GM23338 (cell line): ENCODE measurements at regions not wholly inside any gene's neighbourhood (a gene's known extent, or its start where the extent isn't known, plus 50 kb on each side); places are given as distances from the start of the nearest gene placed in this dataset.

ENCODE experiments used
- ATAC-seq: fragments of 200-7000 bp; cut with Tn5 transposase; 3 replicates; pipeline ENCODE4 v1.9.1; 2020
- DNase-seq: peaks from one replicate; pipeline ENCODE4 v3.0.0-alpha.2; 2015; ENCODE audit warnings: low spot score
- H2AFZ ChIP-seq: fragments of 200-600 bp; sonication (generic); 2 replicates; pipeline ENCODE4 v1.8.0; 2016; ENCODE audit warnings: antibody characterized with exemption, mild to moderate bottlenecking, moderate library complexity
- H3F3A ChIP-seq: fragments of 200-600 bp; sonication (generic); replicated peaks from 2 replicates; pipeline ENCODE4 v1.8.0; 2017; ENCODE audit warnings: antibody characterized with exemption, mixed run types, low read depth
- H3K27ac ChIP-seq: fragments of 200-600 bp; sonication (generic); 2 replicates; pipeline ENCODE4 v1.6.1; 2016; ENCODE audit warnings: low read depth
- H3K27me3 ChIP-seq: fragments of 200-600 bp; sonication (generic); 2 replicates; pipeline ENCODE4 v1.8.0; 2016; ENCODE audit warnings: mild to moderate bottlenecking, mixed run types, moderate library complexity; ENCODE audit not compliant: insufficient read depth
- H3K36me3 ChIP-seq: fragments of 200-600 bp; sonication (generic); 2 replicates; pipeline ENCODE4 v1.8.0; 2016; ENCODE audit warnings: mild to moderate bottlenecking; ENCODE audit not compliant: insufficient read depth
- H3K4me1 ChIP-seq: fragments of 200-600 bp; sonication (generic); 2 replicates; pipeline ENCODE4 v1.8.0; 2016; ENCODE audit warnings: mild to moderate bottlenecking, moderate library complexity; ENCODE audit not compliant: insufficient read depth
- H3K4me2 ChIP-seq: fragments of 200-600 bp; sonication (generic); 2 replicates; pipeline ENCODE4 v1.7.1; 2017; ENCODE audit warnings: mixed run types
- H3K4me3 ChIP-seq: fragments of 200-600 bp; sonication (generic); 2 replicates; pipeline ENCODE4 v1.6.1; 2016; ENCODE audit warnings: mixed run types
- H3K79me2 ChIP-seq: fragments of 200-600 bp; sonication (generic); replicated peaks from 2 replicates; pipeline ENCODE4 v1.8.0; 2017; ENCODE audit warnings: mild to moderate bottlenecking; ENCODE audit not compliant: insufficient read depth
- H3K9me2 ChIP-seq: fragments of 200-600 bp; sonication (generic); 2 replicates; pipeline ENCODE4 v1.8.0; 2017; ENCODE audit not compliant: insufficient read depth
- H4K20me1 ChIP-seq: fragments of 200-600 bp; sonication (generic); replicated peaks from 2 replicates; pipeline ENCODE4 v1.8.0; 2017; ENCODE audit warnings: mild to moderate bottlenecking; ENCODE audit not compliant: insufficient read depth
- H3K27ac Mint-ChIP-seq: 2 replicates; pipeline ENCODE4 v1.8.0; 2020; ENCODE audit warnings: inconsistent platforms, mild to moderate bottlenecking, moderate library complexity, mixed read lengths
- H3K27me3 Mint-ChIP-seq: 3 replicates; pipeline ENCODE4 v1.8.0; 2022; ENCODE audit warnings: low read depth, mild to moderate bottlenecking, moderate library complexity, mixed read lengths, inconsistent platforms; ENCODE audit not compliant: insufficient read depth, poor library complexity
- H3K36me3 Mint-ChIP-seq: 3 replicates; pipeline ENCODE4 v1.8.0; 2021; ENCODE audit warnings: low read depth, mild to moderate bottlenecking, inconsistent platforms, moderate library complexity, mixed read lengths
- H3K4me1 Mint-ChIP-seq: 3 replicates; pipeline ENCODE4 v1.8.0; 2020; ENCODE audit warnings: mild to moderate bottlenecking, inconsistent platforms, mixed read lengths
- H3K4me3 Mint-ChIP-seq: 3 replicates; pipeline ENCODE4 v1.8.0; 2021; ENCODE audit warnings: moderate library complexity, mild to moderate bottlenecking, inconsistent platforms, mixed read lengths
- H3K9me3 Mint-ChIP-seq: 3 replicates; pipeline ENCODE4 v1.8.0; 2020; ENCODE audit warnings: moderate library complexity, mild to moderate bottlenecking, inconsistent platforms, mixed read lengths
- ETS1 ChIP-seq: IDR thresholded peaks from 2 replicates; pipeline ENCODE4 v1.6.1; 2016; ENCODE audit warnings: antibody characterized with exemption
- EZH2phosphoT487 ChIP-seq: fragments of 200-600 bp; sonication (generic); IDR thresholded peaks from one replicate; pipeline ENCODE4 v1.8.1; 2018; ENCODE audit warnings: antibody characterized with exemption; ENCODE audit not compliant: unreplicated experiment
- JUNB ChIP-seq: IDR thresholded peaks from one replicate; pipeline ENCODE4 v1.6.1; 2016; ENCODE audit warnings: antibody characterized with exemption; ENCODE audit not compliant: unreplicated experiment
- NANOG ChIP-seq: IDR thresholded peaks from 2 replicates; pipeline ENCODE4 v1.6.1; 2016; ENCODE audit warnings: antibody characterized with exemption, borderline replicate concordance
- ZNF331 ChIP-seq: fragments of 250-450 bp; sonication (Bioruptor Pico); IDR thresholded peaks from 2 replicates; pipeline ENCODE4 v1.5.0; 2020; ENCODE audit warnings: low read depth, mild to moderate bottlenecking, moderate library complexity
- ZNF462 ChIP-seq: fragments of 250-450 bp; sonication (Bioruptor Pico); IDR thresholded peaks from 2 replicates; pipeline ENCODE4 v1.5.0; 2020; ENCODE audit warnings: mild to moderate bottlenecking, moderate library complexity

GRCh38 chr17:6205525-6205924 is 135.3 kb downstream of the WSCD1 start:
- Histone ChIP-seq H3K27me3 (no peaks in the 10 kb centered on the region), H3K79me2 (no peaks in the 10 kb centered on the region), H3F3A (no peaks in the 10 kb centered on the region), H3K4me1 (no peaks in the 10 kb centered on the region), H2AFZ (0 out of 2 replicates have a peak overlapping the region, but pooled peaks have one; percentile 43), H3K4me3 (no peak overlapping the region), H4K20me1 (no peaks in the 10 kb centered on the region), H3K36me3 (no peaks in the 10 kb centered on the region), H3K4me2 (no peak overlapping the region), H3K9me2 (no peaks in the 10 kb centered on the region; the same call in 1 of the 2 replicates), H3K27ac (no peak overlapping the region)
- TF ChIP-seq NANOG (no peak), EZH2phosphoT487 (no peak), ZNF462 (CRISPR knock-in tag) (no peak)
- ATAC-seq (no peak), DNase-seq (no peak)
- Mint-ChIP-seq H3K9me3 (no peaks in the 10 kb centered on the region), H3K36me3 (no peaks in the 10 kb centered on the region), H3K4me1 (no peaks in the 10 kb centered on the region), H3K27me3 (no peaks in the 10 kb centered on the region), H3K4me3 (no peak overlapping the region), H3K27ac (no peak overlapping the region)

DNA sequence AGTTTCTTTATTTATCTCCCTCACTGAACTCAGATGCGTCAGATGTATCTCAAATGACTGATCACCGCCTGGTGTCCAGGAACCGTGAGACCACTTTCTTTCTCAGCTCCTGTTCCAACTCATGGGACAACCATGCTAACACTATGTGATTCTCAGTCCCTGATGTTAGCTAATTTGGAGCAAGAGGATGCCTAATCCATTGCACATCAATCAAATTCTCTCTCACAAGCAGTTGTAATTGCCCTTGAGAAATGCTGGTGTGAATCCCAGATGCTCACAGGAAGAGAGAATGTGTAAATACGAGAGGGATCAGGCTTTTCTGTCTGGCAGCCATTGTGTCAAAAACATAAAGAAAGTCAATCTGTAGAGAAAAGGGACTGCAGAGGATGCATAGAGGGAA is 134.9 kb downstream of the WSCD1 start:
- Histone ChIP-seq H4K20me1 (no peaks in the 10 kb centered on the region), H2AFZ (peak overlapping the region; percentile 43; the same call in 1 of the 2 replicates), H3K4me1 (no peaks in the 10 kb centered on the region), H3K36me3 (no peaks in the 10 kb centered on the region), H3K27me3 (no peaks in the 10 kb centered on the region), H3K79me2 (no peaks in the 10 kb centered on the region), H3K4me3 (no peak overlapping the region), H3K9me2 (no peaks in the 10 kb centered on the region; the same call in 1 of the 2 replicates), H3F3A (no peaks in the 10 kb centered on the region), H3K4me2 (no peak overlapping the region), H3K27ac (no peak overlapping the region)
- ATAC-seq, result no peak
- Mint-ChIP-seq H3K4me3 (no peak overlapping the region), H3K4me1 (no peaks in the 10 kb centered on the region), H3K27ac (no peak overlapping the region), H3K36me3 (no peaks in the 10 kb centered on the region), H3K27me3 (peaks cover 2% of the 10 kb centered on the region), H3K9me3 (no peaks in the 10 kb centered on the region)
- DNase-seq, result no peak
- TF ChIP-seq EZH2phosphoT487, result no peak
- TF ChIP-seq NANOG, result no peak
- no peak for TF ChIP-seq JUNB
- TF ChIP-seq ETS1, result no peak
- no peak for TF ChIP-seq ZNF331 (CRISPR knock-in tag)
